ENCODE measurements at regions not wholly inside any gene's neighbourhood (a gene's known extent, or its start where the extent isn't known, plus 50 kb on each side); places are given as distances from the start of the nearest gene placed in this dataset.

DNA sequence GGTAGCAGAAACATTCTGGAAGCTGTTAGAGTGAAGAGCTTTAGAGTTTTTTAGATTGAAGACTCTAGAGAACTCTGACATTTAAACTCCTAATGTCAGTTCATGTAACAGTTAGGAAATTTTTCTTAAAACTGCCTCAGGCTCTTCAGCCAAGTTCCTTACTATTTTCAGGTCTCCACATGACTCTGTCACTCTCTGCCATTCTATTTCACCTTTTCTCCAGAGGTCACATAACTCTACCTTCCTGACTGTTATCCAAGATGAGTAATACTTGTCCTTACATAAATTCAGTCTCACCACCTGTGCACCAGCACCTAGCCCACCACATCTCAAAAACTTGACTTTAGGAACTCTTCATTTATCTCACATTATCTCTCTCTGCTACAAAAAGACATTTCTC lies 347.1 kb upstream of the CA10 start:
- H3K36me3 ChIP-seq = no peaks in the 10 kb centered on the region
- no peak for TF ChIP-seq CTCF (IDR thresholded peaks at IDR 0.05)
- intact Hi-C loops (cut with DNase I) = no loop called here
- H3K9me3 ChIP-seq = peaks cover 0 to 4% of the 10 kb centered on the region in 2 donors
- no peaks in the 10 kb centered on the region for H3K27me3 ChIP-seq
- H3K4me1 ChIP-seq = no peaks in the 10 kb centered on the region
- H3K27ac ChIP-seq = no peak overlapping the region
- ATAC-seq = no peak
- DNase-seq = no peak
- H3K4me3 ChIP-seq = no peak overlapping the region

DNA sequence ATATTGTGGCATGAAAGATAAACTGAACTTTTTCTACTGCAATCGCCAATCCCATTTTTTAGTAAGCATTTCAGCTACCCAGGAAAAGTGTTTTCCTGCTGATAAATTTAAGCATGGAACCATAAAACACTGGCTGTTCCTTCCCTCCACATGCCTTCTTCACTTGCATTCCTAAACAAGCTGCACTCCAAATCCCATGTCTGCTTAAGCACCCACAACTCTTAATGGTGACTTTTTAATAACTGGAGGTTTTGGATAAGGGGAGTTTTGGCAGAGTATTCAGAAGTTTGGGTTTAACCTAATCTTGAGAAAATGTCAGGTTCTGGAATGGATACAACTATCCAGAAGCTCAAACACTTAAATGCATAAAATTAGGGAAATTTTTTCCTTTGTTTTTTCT lies 345.6 kb upstream of the CA10 start:
- no peak for TF ChIP-seq CTCF (IDR thresholded peaks at IDR 0.05)
- H3K4me1 ChIP-seq = no peaks in the 10 kb centered on the region
- intact Hi-C loops (cut with DNase I) = no loop called here
- H3K9me3 ChIP-seq = no peaks in the 10 kb centered on the region
- H3K4me3 ChIP-seq = no peak overlapping the region
- H3K27me3 ChIP-seq = no peaks in the 10 kb centered on the region
- no peak overlapping the region for H3K27ac ChIP-seq
- DNase-seq = no peak
- ATAC-seq = no peak
- no peaks in the 10 kb centered on the region for H3K36me3 ChIP-seq

DNA sequence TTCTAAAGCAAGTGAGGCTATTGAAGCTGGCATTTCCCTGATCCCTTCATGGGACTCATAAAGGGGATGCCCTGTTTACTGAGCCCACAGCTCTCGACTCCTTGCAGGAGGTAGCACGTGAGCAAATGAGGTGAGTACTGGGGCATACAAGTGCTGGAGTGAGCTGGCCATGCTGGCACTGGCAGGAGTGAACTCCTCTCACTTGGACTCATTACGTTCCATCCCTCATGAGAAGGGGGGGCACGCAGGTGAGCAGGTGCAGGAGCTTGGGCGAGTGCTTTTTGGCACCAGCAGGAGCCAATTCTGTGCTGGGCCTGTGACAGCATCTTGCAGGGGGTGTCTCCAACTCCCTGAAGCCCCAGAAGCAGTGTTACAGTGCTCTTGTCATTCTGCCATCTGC lies 337.1 kb upstream of the CA10 start:
- Histone ChIP-seq H3K4me1 (no peaks in the 10 kb centered on the region), H3K36me3 (no peaks in the 10 kb centered on the region), H3K9me3 (peaks cover 0 to 3% of the 10 kb centered on the region in 2 donors), H3K4me3 (no peak overlapping the region), H3K27ac (no peak overlapping the region), H3K27me3 (no peaks in the 10 kb centered on the region)
- DNase-seq = peak in 1 of 4 donors; percentile 45
- TF ChIP-seq CTCF (IDR thresholded peaks at IDR 0.05) = no peak
- intact Hi-C loops (cut with DNase I) = no loop called here
- no peak for ATAC-seq

- H3K36me3 ChIP-seq = no peaks in the 10 kb centered on the region
- intact Hi-C loops (cut with DNase I) = no loop called here
- H3K9me3 ChIP-seq = peaks cover 0 to 10% of the 10 kb centered on the region in 2 donors
- no peak overlapping the region for H3K27ac ChIP-seq
- no peak for ATAC-seq
- H3K27me3 ChIP-seq = no peaks in the 10 kb centered on the region
- H3K4me1 ChIP-seq = no peaks in the 10 kb centered on the region
- DNase-seq = no peak
- H3K4me3 ChIP-seq = no peak overlapping the region
- TF ChIP-seq CTCF (IDR thresholded peaks at IDR 0.05) = no peak
Measured at GRCh38 chr17:52482271-52482670, 323.8 kb upstream of the CA10 start.

DNA sequence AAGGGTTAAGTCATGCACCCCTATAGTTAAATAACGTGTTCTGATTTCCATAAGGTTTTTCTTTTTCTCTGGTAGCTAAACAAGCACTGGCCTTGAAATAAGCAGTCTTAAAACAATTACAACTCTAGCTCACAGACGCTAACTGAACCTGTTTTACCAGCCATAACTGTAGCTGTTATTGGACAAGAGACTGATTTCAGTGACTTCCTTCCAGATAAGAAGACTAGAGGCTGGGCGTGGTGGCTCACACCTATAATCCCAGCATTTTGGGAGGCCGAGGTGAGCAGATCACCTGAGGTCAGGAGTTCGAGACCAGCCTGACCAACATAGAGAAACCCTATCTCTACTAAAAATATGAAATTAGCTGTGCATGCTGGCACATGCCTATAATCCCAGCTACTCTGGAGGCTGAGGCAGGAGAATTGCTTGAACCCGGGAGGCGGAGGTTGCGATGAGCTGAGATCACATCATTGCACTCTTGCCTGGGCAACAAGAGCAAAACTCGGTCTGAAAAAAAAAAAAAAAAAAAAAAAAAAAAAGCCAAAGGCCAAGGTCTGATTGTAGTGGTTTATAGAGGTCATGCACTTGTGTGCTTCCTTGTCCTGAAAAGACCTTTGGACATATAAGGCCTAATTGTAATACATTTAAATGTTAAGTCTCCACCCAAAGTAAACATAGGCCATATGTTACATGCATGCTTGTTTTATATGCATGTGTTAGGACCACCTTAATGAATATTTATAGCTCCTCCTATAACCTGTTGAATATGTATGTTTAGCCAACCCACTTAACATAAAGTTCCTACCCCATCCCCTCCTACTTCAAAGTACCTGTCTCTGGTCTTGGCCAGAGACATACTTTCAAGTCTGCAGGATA lies 319.5 kb upstream of the CA10 start:
- H3K27ac ChIP-seq = no peak overlapping the region
- ATAC-seq (no peak), DNase-seq (no peak)
- TF ChIP-seq CTCF (IDR thresholded peaks at IDR 0.05) = no peak
- intact Hi-C loops (cut with DNase I) = no loop called here
- no peaks in the 10 kb centered on the region for H3K27me3 ChIP-seq
- no peaks in the 10 kb centered on the region for H3K36me3 ChIP-seq
- H3K4me3 ChIP-seq = no peak overlapping the region
- H3K9me3 ChIP-seq = peaks cover 0 to 9% of the 10 kb centered on the region in 2 donors
- H3K4me1 ChIP-seq = no peaks in the 10 kb centered on the region

Measured in left lung (tissue), 4 donors.